ENCODE measurements at regions not wholly inside any gene's neighbourhood (a gene's known extent, or its start where the extent isn't known, plus 50 kb on each side); places are given as distances from the start of the nearest gene placed in this dataset.

- SMC1A ChIA-PET (ENCODE audit: uncharacterized antibody, unreplicated experiment) = no interaction called here
- no peaks in the 10 kb centered on the region for H4K20me1 ChIP-seq (ENCODE audit: control insufficient read depth, insufficient read depth)
- no peak overlapping the region for H3K4me3 ChIP-seq
- no peaks in the 10 kb centered on the region for H3K27me3 ChIP-seq (replicated peaks in 1 of 2; ENCODE audit: control insufficient read depth in 2 of 2, insufficient read depth in 2 of 2, low read length in 1 of 2)
- 4% methylated on average over 4 of the region's 4 CpGs for WGBS (ENCODE audit: insufficient coverage, insufficient replicate concordance, low lambda C conversion rate, missing lambda C conversion rate)
- ATAC-seq (no peak), FAIRE-seq (no peak), DNase-seq (ENCODE audit: low read depth, low spot score) (no peak)
- TF ChIP-seq IKZF2 (IDR thresholded peaks at IDR 0.05) = no peak
- no peak for TF ChIP-seq BHLHE40 (IDR thresholded peaks at IDR 0.05; ENCODE audit: borderline replicate concordance in 1 of 2, low read depth in 2 of 2, low read length in 1 of 2)
- no peak for TF ChIP-seq NR2C1 (IDR thresholded peaks at IDR 0.05)
- no peak for TF ChIP-seq KAT2A (conservative IDR thresholded peaks at IDR 0.05; ENCODE audit: control insufficient read depth, low read depth, low read length)
- TF ChIP-seq MEF2B (IDR thresholded peaks at IDR 0.05; ENCODE audit: partially characterized antibody, poor library complexity, severe bottlenecking) = no peak
- TF ChIP-seq SMARCA5 (IDR thresholded peaks at IDR 0.05) = no peak
- no peak for TF ChIP-seq EZH2 (IDR thresholded peaks at IDR 0.05; ENCODE audit: borderline replicate concordance, control insufficient read depth, low read depth, low read length)
- no peak for TF ChIP-seq BCL3 (IDR thresholded peaks at IDR 0.05; ENCODE audit: borderline replicate concordance, insufficient read depth, low read depth, low read length, poor library complexity, severe bottlenecking)
- no peak for TF ChIP-seq IRF4 (IDR thresholded peaks at IDR 0.05; ENCODE audit: low read depth, low read length)
- TF ChIP-seq RCOR1 (conservative IDR thresholded peaks at IDR 0.05; ENCODE audit: low read depth, low read length) = no peak
- no peak for TF ChIP-seq NR2C2 (IDR thresholded peaks at IDR 0.05; ENCODE audit: borderline replicate concordance, control insufficient read depth, insufficient read length, low read depth)
- no peak for TF ChIP-seq CHD2 (IDR thresholded peaks at IDR 0.05; ENCODE audit: borderline replicate concordance, low read depth, low read length)
- TF ChIP-seq HSF1 (IDR thresholded peaks at IDR 0.05; ENCODE audit: low read depth, low read length) = no peak
- intact Hi-C loops (cut with micrococcal nuclease; ENCODE audit: unreplicated experiment) (no loop called here), in situ Hi-C loops (cut with MboI) (no loop called here)
- POLR2A ChIA-PET = no interaction called here
- RAD21 ChIA-PET (ENCODE audit: unreplicated experiment) = no interaction called here
- no peak overlapping the region for H3K27ac ChIP-seq (ENCODE audit: control insufficient read depth, insufficient read depth)
- CTCF ChIA-PET = no interaction called here
- H3K9me3 ChIP-seq (replicated peaks; ENCODE audit: control insufficient read depth, insufficient read depth, low read length) = no peaks in the 10 kb centered on the region
- H2AFZ ChIP-seq (ENCODE audit: control insufficient read depth, low read depth, low read length) = no peak overlapping the region
- H3K4me2 ChIP-seq (ENCODE audit: control insufficient read depth, insufficient read depth) = no peak overlapping the region
- H3K9ac ChIP-seq (ENCODE audit: control insufficient read depth, insufficient read depth, low read length) = no peak overlapping the region
- H3K79me2 ChIP-seq (ENCODE audit: control insufficient read depth, insufficient read depth, low read length) = no peaks in the 10 kb centered on the region
- no TSS peak for BruUV-seq (replicated peaks)
- no peaks in the 10 kb centered on the region for H3K4me1 ChIP-seq (ENCODE audit: control insufficient read depth, insufficient read depth, low read length)
- no peaks in the 10 kb centered on the region for H3K36me3 ChIP-seq (ENCODE audit: control insufficient read depth in 2 of 2, insufficient read depth in 2 of 2, low read length in 1 of 2)
These were observed 208.2 kb upstream of the SGO1 start for GRCh38 chr3:20394243-20394642.
